Small intestine (tissue), 7 donors: ENCODE measurements at regions not wholly inside any gene's neighbourhood (a gene's known extent, or its start where the extent isn't known, plus 50 kb on each side); places are given as distances from the start of the nearest gene placed in this dataset.
A peak's percentile ranks its signal among the peaks of the same experiment; 100 is the strongest.
"Not testable (repeated sequence)": the region's sequence is repeated elsewhere in the genome, so short reads cannot be mapped to it uniquely, and the experiment has no call there.

ENCODE experiments used
- DNase-seq, 2 donors: peaks; one replicate each; pipeline versions ENCODE4 v3.0.0 to v3.0.0-alpha.2; 2013
- FAIRE-seq: peaks from 2 replicates; lab custom pipeline; 2012; peaks lifted over from hg19 to GRCh38; lab: Jason Lieb, UNC
- H3K27ac ChIP-seq, 3 donors: one replicate each; pipeline ENCODE4 v1.5.1; 2013; ENCODE audit warnings: low read length in 2 of 3, mild to moderate bottlenecking in 2 of 3, control low read depth in 1 of 3, inconsistent platforms in 1 of 3, low read depth in 1 of 3, moderate library complexity in 1 of 3
- H3K27me3 ChIP-seq, 3 donors: one replicate each; pipeline ENCODE4 v1.6.1; 2013; ENCODE audit warnings: low read length in 3 of 3, inconsistent platforms in 1 of 3; ENCODE audit not compliant: control insufficient read depth in 3 of 3, insufficient read depth in 3 of 3
- H3K36me3 ChIP-seq, 3 donors: one replicate each; pipeline ENCODE4 v1.6.1; 2013; ENCODE audit warnings: low read length in 3 of 3, inconsistent platforms in 1 of 3, low read depth in 1 of 3, mild to moderate bottlenecking in 1 of 3, moderate library complexity in 1 of 3; ENCODE audit not compliant: control insufficient read depth in 3 of 3, insufficient read depth in 2 of 3
- H3K4me1 ChIP-seq, 3 donors: one replicate each; pipeline ENCODE4 v1.6.1; 2013; ENCODE audit warnings: low read length in 2 of 3, inconsistent platforms in 1 of 3, low read depth in 1 of 3, mild to moderate bottlenecking in 1 of 3, moderate library complexity in 1 of 3; ENCODE audit not compliant: control insufficient read depth in 3 of 3, insufficient read depth in 2 of 3
- H3K4me3 ChIP-seq, 3 donors: one replicate each; pipeline ENCODE4 v1.5.1; 2013; ENCODE audit warnings: low read length in 3 of 3, control low read depth in 1 of 3, inconsistent platforms in 1 of 3, low read depth in 1 of 3, mild to moderate bottlenecking in 1 of 3, moderate library complexity in 1 of 3
- H3K9me3 ChIP-seq, 2 donors: one replicate each; pipeline ENCODE4 v1.6.1; 2013; ENCODE audit warnings: low read depth in 1 of 2, low read length in 1 of 2; ENCODE audit not compliant: control insufficient read depth in 2 of 2, insufficient read depth in 1 of 2
- WGBS, 3 donors: extraction: QIAGEN DNeasy Blood & Tissue Kit; methylation state at CpG; one replicate each; pipeline ENCODE4 v1.1.7; 2013; 5-methylcytosine and 5-hydroxymethylcytosine counted together
- donor health status: healthy with polysubstance abuse.
- donor health status: control.
- donor health status: control.
- donor health status: Bipolar disorder and iron deficiency.
- donor health status: healthy.

DNA sequence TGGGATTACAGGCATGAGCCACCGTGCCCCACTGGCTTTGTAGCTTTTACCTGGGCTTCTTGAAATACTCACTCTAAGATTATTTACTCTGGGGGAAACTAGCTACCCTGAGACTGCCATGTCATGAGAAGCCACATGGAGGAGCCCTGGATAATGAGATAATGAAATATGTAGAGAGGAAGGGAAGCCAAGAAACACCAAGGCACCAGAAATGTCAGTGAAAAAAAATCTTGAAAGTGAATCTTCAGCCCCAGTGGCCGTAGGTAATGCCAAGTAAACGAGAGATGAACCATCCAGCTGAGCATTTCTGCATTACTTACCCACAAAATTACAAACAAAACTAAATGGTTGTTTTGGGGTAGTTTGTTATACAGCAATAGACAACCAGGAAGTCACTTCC, 125.6 kb downstream of the APIP start:
- DNase-seq: no peak
- 84 to 95% (median 94%) methylated on average over 3 of the region's 3 CpGs for WGBS, 3 donors
- Histone ChIP-seq H3K27me3 (no peaks in the 10 kb centered on the region), H3K9me3 (peaks cover 0 to 8% of the 10 kb centered on the region in 2 donors), H3K36me3 (no peaks in the 10 kb centered on the region), H3K4me3 (no peak overlapping the region), H3K4me1 (peaks cover 0 to 2% (median 0%) of the 10 kb centered on the region in 3 donors), H3K27ac (no peak overlapping the region)
- FAIRE-seq: no peak

GRCh38 chr11:34789196-34789834, 126.9 kb downstream of the APIP start:
- Histone ChIP-seq H3K4me1 (peaks cover 0 to 2% (median 0%) of the 10 kb centered on the region in 3 donors), H3K9me3 (peaks cover 0 to 8% of the 10 kb centered on the region in 2 donors), H3K27me3 (no peaks in the 10 kb centered on the region), H3K27ac (no peak overlapping the region), H3K4me3 (no peak overlapping the region), H3K36me3 (no peaks in the 10 kb centered on the region)
- DNase-seq: peak in 1 of 2 donors; percentile 10
- 61 to 75% (median 67%) methylated on average over 4 of the region's 4 CpGs for WGBS, 3 donors
- FAIRE-seq: no peak

DNA sequence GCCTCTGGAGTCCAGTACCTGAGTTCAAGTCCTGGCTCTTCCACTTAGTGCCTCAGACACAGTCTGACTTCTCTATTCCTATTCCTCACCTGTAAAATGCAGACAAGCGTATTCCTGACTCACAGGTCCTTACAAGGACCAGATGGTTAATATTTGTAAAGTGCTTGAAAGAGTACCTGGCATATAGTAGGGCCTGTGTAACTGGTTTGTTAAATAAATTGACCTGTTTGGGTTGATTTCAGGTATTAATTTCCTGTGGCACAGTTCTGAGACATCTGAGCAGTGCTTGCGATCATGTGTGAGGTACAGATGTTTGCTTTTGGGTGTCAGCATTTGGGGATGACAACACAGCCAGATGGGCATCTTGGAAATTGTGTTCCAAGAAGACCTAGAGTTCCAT, 127.5 kb downstream of the APIP start:
- FAIRE-seq (no peak), DNase-seq (no peak)
- H3K27ac ChIP-seq: no peak overlapping the region

DNA sequence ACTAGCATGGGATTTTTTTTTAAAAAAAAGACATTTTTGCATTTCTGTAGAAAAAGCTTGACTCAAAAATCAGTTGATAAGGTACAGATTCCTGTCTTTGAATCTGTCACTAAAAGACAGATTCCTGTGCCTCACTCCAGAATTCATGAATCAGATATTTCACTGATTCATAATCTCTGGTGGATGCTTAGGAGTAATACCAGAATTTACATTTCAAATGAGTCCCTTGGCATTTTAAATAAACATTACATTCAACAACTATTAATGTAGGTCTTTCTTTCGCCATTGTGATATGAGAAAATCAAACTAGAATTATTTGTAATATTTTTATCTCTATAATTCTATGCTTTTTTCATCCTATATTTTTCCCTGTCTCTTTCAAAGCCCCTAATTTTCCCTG, 128.3 kb downstream of the APIP start:
- Histone ChIP-seq H3K4me3 (no peak overlapping the region), H3K4me1 (peaks cover 0 to 2% (median 0%) of the 10 kb centered on the region in 3 donors), H3K27ac (no peak overlapping the region), H3K9me3 (peaks cover 0 to 8% of the 10 kb centered on the region in 2 donors), H3K27me3 (no peaks in the 10 kb centered on the region), H3K36me3 (no peaks in the 10 kb centered on the region)
- WGBS, 3 donors: 87 to 95% (median 91%) methylated on average over 1 of the region's 1 CpG
- FAIRE-seq (no peak), DNase-seq (no peak)

More for the DNA sequence above, 127.5 kb downstream of the APIP start:
- Histone ChIP-seq H3K4me1 (peaks cover 0 to 2% (median 0%) of the 10 kb centered on the region in 3 donors), H3K9me3 (peaks cover 0 to 8% of the 10 kb centered on the region in 2 donors), H3K27me3 (no peaks in the 10 kb centered on the region), H3K4me3 (no peak overlapping the region), H3K36me3 (no peaks in the 10 kb centered on the region)
- 90 to 95% (median 95%) methylated on average over 2 of the region's 2 CpGs for WGBS, 3 donors

DNA sequence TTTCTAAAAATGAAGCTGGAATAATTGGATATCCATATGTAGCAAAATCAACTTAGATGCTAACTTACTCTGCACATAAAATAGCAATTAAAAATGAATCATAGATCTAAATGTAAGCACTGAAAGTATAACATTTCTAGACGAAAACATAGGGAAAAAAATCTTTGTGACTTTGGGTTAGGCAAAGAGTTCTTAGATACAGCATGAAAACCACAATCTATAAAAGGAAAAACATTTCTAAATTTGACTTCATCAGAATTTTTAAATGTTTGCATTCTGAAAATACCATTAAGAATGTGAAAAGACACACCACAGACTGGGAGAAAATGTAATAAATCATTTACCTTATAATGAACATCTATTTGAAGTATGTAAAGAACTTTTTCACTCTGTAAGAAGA, 128.8 kb downstream of the APIP start:
- FAIRE-seq (no peak), DNase-seq (no peak)
- no peak overlapping the region for H3K27ac ChIP-seq
- no peak overlapping the region for H3K4me3 ChIP-seq
- no peaks in the 10 kb centered on the region for H3K36me3 ChIP-seq
- H3K4me1 ChIP-seq: no peaks in the 10 kb centered on the region
- WGBS, 3 donors: 59 to 83% (median 80%) methylated on average over 1 of the region's 1 CpG
- H3K27me3 ChIP-seq: no peaks in the 10 kb centered on the region
- peaks cover 0 to 8% of the 10 kb centered on the region in 2 donors for H3K9me3 ChIP-seq

GRCh38 chr11:34784318-34784841, 131.8 kb downstream of the APIP start:
- DNase-seq (no peak), FAIRE-seq (no peak)
- H3K36me3 ChIP-seq: no peaks in the 10 kb centered on the region
- H3K4me3 ChIP-seq: no peak overlapping the region
- H3K27ac ChIP-seq: no peak overlapping the region
- H3K4me1 ChIP-seq: no peaks in the 10 kb centered on the region
- no peaks in the 10 kb centered on the region for H3K27me3 ChIP-seq
- WGBS, 3 donors: 37 to 58% (median 50%) methylated on average over 2 of the region's 2 CpGs
- peaks cover 0 to under 1% of the 10 kb centered on the region in 2 donors for H3K9me3 ChIP-seq

GRCh38 chr11:34783816-34784317, 132.3 kb downstream of the APIP start:
- no peak overlapping the region for H3K27ac ChIP-seq
- 85 to 94% (median 89%) methylated on average over 3 of the region's 3 CpGs for WGBS, 3 donors
- H3K36me3 ChIP-seq: no peaks in the 10 kb centered on the region
- H3K9me3 ChIP-seq: no peaks in the 10 kb centered on the region
- no peak overlapping the region for H3K4me3 ChIP-seq
- no peak for DNase-seq
- no peak for FAIRE-seq
- no peaks in the 10 kb centered on the region for H3K27me3 ChIP-seq
- no peaks in the 10 kb centered on the region for H3K4me1 ChIP-seq

DNA sequence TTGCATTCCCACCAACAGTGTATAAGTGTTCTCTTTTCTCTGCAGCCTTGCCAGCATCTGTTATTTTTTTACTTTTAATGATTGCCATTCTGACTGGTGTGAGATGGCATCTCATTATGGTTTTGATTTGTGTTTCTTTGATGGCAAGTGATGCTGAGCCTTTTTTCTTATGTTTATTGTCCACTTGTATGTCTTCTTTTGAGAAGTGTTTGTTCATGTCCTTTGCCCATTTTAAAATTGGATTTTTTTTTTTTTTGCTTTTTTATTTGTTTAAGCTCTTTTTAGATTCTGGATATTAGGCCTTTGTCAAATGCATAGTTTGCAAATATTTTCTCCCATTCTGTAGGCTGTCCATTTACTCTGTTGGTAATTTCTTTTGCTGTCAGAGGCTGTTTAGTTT, 134.4 kb downstream of the APIP start:
- H3K4me1 ChIP-seq, H3K27me3 ChIP-seq, DNase-seq, FAIRE-seq, H3K9me3 ChIP-seq, H3K27ac ChIP-seq, H3K4me3 ChIP-seq, H3K36me3 ChIP-seq: not testable (repeated sequence)
